ENCODE measurements at regions not wholly inside any gene's neighbourhood (a gene's known extent, or its start where the extent isn't known, plus 50 kb on each side); places are given as distances from the start of the nearest gene placed in this dataset.

GRCh38 chr2:34037157-34037556 lies 438.1 kb upstream of the FAM98A start:
- Histone ChIP-seq H3K4me3 (ENCODE audit: insufficient read depth, low read depth, low read length) (no peak overlapping the region), H3K4me2 (ENCODE audit: low read length) (no peak overlapping the region), H3K27ac (ENCODE audit: low read depth, low read length) (no peak overlapping the region), H3K79me2 (ENCODE audit: insufficient read depth, low read length) (no peaks in the 10 kb centered on the region), H2AFZ (ENCODE audit: low read depth, low read length) (no peak overlapping the region), H3K27me3 (ENCODE audit: insufficient read depth, low read length) (no peaks in the 10 kb centered on the region), H3K4me1 (ENCODE audit: insufficient read depth, low read length) (no peaks in the 10 kb centered on the region), H3K9ac (ENCODE audit: low read length) (no peak overlapping the region), H3K9me3 (ENCODE audit: insufficient read depth, low read depth, low read length) (no peaks in the 10 kb centered on the region), H4K20me1 (ENCODE audit: insufficient read depth, low read length) (no peaks in the 10 kb centered on the region), H3K36me3 (ENCODE audit: insufficient read depth, low read length) (no peaks in the 10 kb centered on the region)
- TF ChIP-seq EZH2 (IDR thresholded peaks at IDR 0.05; ENCODE audit: insufficient read depth, low read length) (no peak), CTCF (IDR thresholded peaks at IDR 0.05; ENCODE audit: insufficient read depth, low read depth, low read length) (no peak)
- Mint-ChIP-seq H3K9me3 (ENCODE audit: unreplicated experiment) (no peaks in the 10 kb centered on the region), H3K4me3 (ENCODE audit: unreplicated experiment) (no peak overlapping the region), H3K27me3 (ENCODE audit: low read depth, unreplicated experiment) (no peaks in the 10 kb centered on the region), H3K4me1 (ENCODE audit: low read depth, unreplicated experiment) (no peaks in the 10 kb centered on the region), H3K36me3 (ENCODE audit: low read depth, unreplicated experiment) (no peaks in the 10 kb centered on the region), H3K27ac (ENCODE audit: unreplicated experiment) (no peak overlapping the region)
- no peak for FAIRE-seq
- DNase-seq (ENCODE audit: low read depth): no peak

- no peak overlapping the region for H3K9ac ChIP-seq (ENCODE audit: low read length)
- no peak overlapping the region for H3K4me2 ChIP-seq (ENCODE audit: low read length)
- H4K20me1 ChIP-seq (ENCODE audit: insufficient read depth, low read length): no peaks in the 10 kb centered on the region
- TF ChIP-seq CTCF (IDR thresholded peaks at IDR 0.05; ENCODE audit: insufficient read depth, low read depth, low read length) (no peak), EZH2 (IDR thresholded peaks at IDR 0.05; ENCODE audit: insufficient read depth, low read length) (no peak)
- H3K27ac Mint-ChIP-seq (ENCODE audit: unreplicated experiment): no peak overlapping the region
- H3K4me1 ChIP-seq (ENCODE audit: insufficient read depth, low read length): no peaks in the 10 kb centered on the region
- H2AFZ ChIP-seq (ENCODE audit: low read depth, low read length): no peak overlapping the region
- H3K79me2 ChIP-seq (ENCODE audit: insufficient read depth, low read length): no peaks in the 10 kb centered on the region
- DNase-seq (ENCODE audit: low read depth): no peak
- no peak overlapping the region for H3K27ac ChIP-seq (ENCODE audit: low read depth, low read length)
- H3K27me3 ChIP-seq (ENCODE audit: insufficient read depth, low read length): no peaks in the 10 kb centered on the region
- FAIRE-seq: no peak
- H3K4me3 ChIP-seq (ENCODE audit: insufficient read depth, low read depth, low read length): no peak overlapping the region
- H3K9me3 Mint-ChIP-seq (ENCODE audit: unreplicated experiment): no peaks in the 10 kb centered on the region
- no peaks in the 10 kb centered on the region for H3K36me3 Mint-ChIP-seq (ENCODE audit: low read depth, unreplicated experiment)
- H3K4me1 Mint-ChIP-seq (ENCODE audit: low read depth, unreplicated experiment): peaks cover 8% of the 10 kb centered on the region
- no peaks in the 10 kb centered on the region for H3K9me3 ChIP-seq (ENCODE audit: insufficient read depth, low read depth, low read length)
- H3K36me3 ChIP-seq (ENCODE audit: insufficient read depth, low read length): no peaks in the 10 kb centered on the region
- H3K27me3 Mint-ChIP-seq (ENCODE audit: low read depth, unreplicated experiment): no peaks in the 10 kb centered on the region
- no peak overlapping the region for H3K4me3 Mint-ChIP-seq (ENCODE audit: unreplicated experiment)
These were observed 432.0 kb upstream of the FAM98A start for GRCh38 chr2:34031097-34031496.

GRCh38 chr2:34030273-34030672 lies 431.2 kb upstream of the FAM98A start:
- no peak for DNase-seq (ENCODE audit: low read depth)
- Mint-ChIP-seq H3K36me3 (ENCODE audit: low read depth, unreplicated experiment) (no peaks in the 10 kb centered on the region), H3K4me1 (ENCODE audit: low read depth, unreplicated experiment) (peaks cover 8% of the 10 kb centered on the region), H3K4me3 (ENCODE audit: unreplicated experiment) (no peak overlapping the region), H3K27me3 (ENCODE audit: low read depth, unreplicated experiment) (no peaks in the 10 kb centered on the region), H3K27ac (ENCODE audit: unreplicated experiment) (no peak overlapping the region), H3K9me3 (ENCODE audit: unreplicated experiment) (no peaks in the 10 kb centered on the region)
- FAIRE-seq: no peak
- H2AFZ ChIP-seq (ENCODE audit: low read depth, low read length): no peak overlapping the region
- H3K27ac ChIP-seq (ENCODE audit: low read depth, low read length): no peak overlapping the region
- no peaks in the 10 kb centered on the region for H3K4me1 ChIP-seq (ENCODE audit: insufficient read depth, low read length)
- H3K9me3 ChIP-seq (ENCODE audit: insufficient read depth, low read depth, low read length): no peaks in the 10 kb centered on the region
- H3K4me3 ChIP-seq (ENCODE audit: insufficient read depth, low read depth, low read length): no peak overlapping the region
- TF ChIP-seq CTCF (IDR thresholded peaks at IDR 0.05; ENCODE audit: insufficient read depth, low read depth, low read length): no peak
- TF ChIP-seq EZH2 (IDR thresholded peaks at IDR 0.05; ENCODE audit: insufficient read depth, low read length): no peak
- no peak overlapping the region for H3K9ac ChIP-seq (ENCODE audit: low read length)
- H4K20me1 ChIP-seq (ENCODE audit: insufficient read depth, low read length): no peaks in the 10 kb centered on the region
- no peak overlapping the region for H3K4me2 ChIP-seq (ENCODE audit: low read length)
- H3K36me3 ChIP-seq (ENCODE audit: insufficient read depth, low read length): no peaks in the 10 kb centered on the region
- no peaks in the 10 kb centered on the region for H3K79me2 ChIP-seq (ENCODE audit: insufficient read depth, low read length)
- H3K27me3 ChIP-seq (ENCODE audit: insufficient read depth, low read length): no peaks in the 10 kb centered on the region
